Neuronal stem cell (in vitro differentiated cells): ENCODE measurements at regions not wholly inside any gene's neighbourhood (a gene's known extent, or its start where the extent isn't known, plus 50 kb on each side); places are given as distances from the start of the nearest gene placed in this dataset.

Experiments
- DNase-seq: peaks from one replicate; pipeline ENCODE4 v3.0.0-alpha.2; 2013; ENCODE audit warnings: low spot score
- H2AFZ ChIP-seq: one replicate; pipeline ENCODE4 v1.6.1; 2013; ENCODE audit warnings: mild to moderate bottlenecking, low read length, inconsistent platforms
- H2AK5ac ChIP-seq: 2 replicates; pipeline ENCODE4 v1.6.1; 2013; ENCODE audit warnings: low read depth, mild to moderate bottlenecking, inconsistent platforms, low read length, moderate library complexity, mixed read lengths
- H2BK120ac ChIP-seq: 2 replicates; pipeline ENCODE4 v1.6.1; 2013; ENCODE audit warnings: low read depth, mild to moderate bottlenecking, inconsistent platforms, low read length, moderate library complexity, mixed read lengths
- H2BK12ac ChIP-seq: one replicate; pipeline ENCODE4 v1.6.1; 2013; ENCODE audit warnings: low read length, inconsistent platforms
- H2BK15ac ChIP-seq: 2 replicates; pipeline ENCODE4 v1.6.1; 2013; ENCODE audit warnings: mild to moderate bottlenecking, low read length, inconsistent platforms, mixed read lengths
- H2BK5ac ChIP-seq: one replicate; pipeline ENCODE4 v1.6.1; 2013; ENCODE audit warnings: inconsistent platforms, mild to moderate bottlenecking, low read length, moderate library complexity
- H3K14ac ChIP-seq: one replicate; pipeline ENCODE4 v1.6.1; 2013; ENCODE audit warnings: low read length, inconsistent platforms
- H3K18ac ChIP-seq: 2 replicates; pipeline ENCODE4 v1.6.1; 2013; ENCODE audit warnings: low read length, inconsistent platforms
- H3K23ac ChIP-seq: 2 replicates; pipeline ENCODE4 v1.6.1; 2013; ENCODE audit warnings: low read depth, mild to moderate bottlenecking, mixed read lengths, low read length, inconsistent platforms; ENCODE audit not compliant: poor library complexity
- H3K27ac ChIP-seq: replicated peaks from 3 replicates; pipeline ENCODE4 v1.5.1; 2013; ENCODE audit warnings: low read length, inconsistent platforms
- H3K27me3 ChIP-seq, 3 experiments: 2 replicates each; pipeline ENCODE4 v1.6.1; 2013; ENCODE audit warnings: low read length in 3 of 3, mild to moderate bottlenecking in 2 of 3, inconsistent platforms in 1 of 3, low read depth in 1 of 3, mixed read lengths in 1 of 3, moderate library complexity in 1 of 3; ENCODE audit not compliant: control insufficient read depth in 3 of 3, insufficient read depth in 3 of 3
- H3K36me3 ChIP-seq, 2 donors: replicated peaks in 1 of 2; 2 replicates each; pipeline ENCODE4 v1.6.1; 2013; ENCODE audit warnings: low read length in 2 of 2; ENCODE audit not compliant: control insufficient read depth in 2 of 2, insufficient read depth in 2 of 2
- H3K4ac ChIP-seq: 2 replicates; pipeline ENCODE4 v1.6.1; 2013; ENCODE audit warnings: inconsistent platforms, mild to moderate bottlenecking, low read length, moderate library complexity
- H3K4me1 ChIP-seq, 2 donors: 1 replicate in 1 of 2; 2 replicates in 1 of 2; pipeline ENCODE4 v1.6.1; 2013; ENCODE audit warnings: low read length in 2 of 2, low read depth in 1 of 2; ENCODE audit not compliant: control insufficient read depth in 2 of 2, insufficient read depth in 1 of 2
- H3K4me2 ChIP-seq: one replicate; pipeline ENCODE4 v1.6.1; 2013; ENCODE audit warnings: mild to moderate bottlenecking, low read length, inconsistent platforms; ENCODE audit not compliant: insufficient read depth, poor library complexity, severe bottlenecking
- H3K4me3 ChIP-seq, 2 donors: 2 replicates each; pipeline ENCODE4 v1.5.1; 2013; ENCODE audit warnings: low read length in 2 of 2, mild to moderate bottlenecking in 2 of 2, inconsistent platforms in 1 of 2, moderate library complexity in 1 of 2
- H3K79me1 ChIP-seq: one replicate; pipeline ENCODE4 v1.6.1; 2013; ENCODE audit warnings: low read depth, mild to moderate bottlenecking, inconsistent platforms, low read length, moderate library complexity
- H3K9ac ChIP-seq: one replicate; pipeline ENCODE4 v1.6.1; 2013; ENCODE audit warnings: mild to moderate bottlenecking, low read depth, low read length, inconsistent platforms; ENCODE audit not compliant: poor library complexity
- H3K9me3 ChIP-seq, 2 donors: replicated peaks in 1 of 2; 2 replicates each; pipeline versions ENCODE3 to v1.6.1; 2013; ENCODE audit warnings: low read length in 2 of 2, mild to moderate bottlenecking in 2 of 2, inconsistent platforms in 1 of 2, low read depth in 1 of 2, mixed read lengths in 1 of 2, moderate library complexity in 1 of 2; ENCODE audit not compliant: control insufficient read depth in 2 of 2, insufficient read depth in 1 of 2
- H4K8ac ChIP-seq: one replicate; pipeline ENCODE4 v1.6.1; 2013; ENCODE audit warnings: low read depth, mild to moderate bottlenecking, inconsistent platforms, low read length, moderate library complexity
- H4K91ac ChIP-seq: one replicate; pipeline ENCODE4 v1.6.1; 2013; ENCODE audit warnings: low read length, low read depth, mild to moderate bottlenecking, inconsistent platforms; ENCODE audit not compliant: poor library complexity
- WGBS, 2 donors: extraction: QIAGEN DNeasy Blood & Tissue Kit; methylation state at CpG; one replicate each; pipeline ENCODE4 v1.1.7; 2013; ENCODE audit warnings: missing lambda C conversion rate in 2 of 2, mixed read lengths in 1 of 2; ENCODE audit not compliant: insufficient read length in 2 of 2, insufficient replicate concordance in 1 of 2; ENCODE audit errors: extremely low coverage in 2 of 2; 5-methylcytosine and 5-hydroxymethylcytosine counted together

DNA sequence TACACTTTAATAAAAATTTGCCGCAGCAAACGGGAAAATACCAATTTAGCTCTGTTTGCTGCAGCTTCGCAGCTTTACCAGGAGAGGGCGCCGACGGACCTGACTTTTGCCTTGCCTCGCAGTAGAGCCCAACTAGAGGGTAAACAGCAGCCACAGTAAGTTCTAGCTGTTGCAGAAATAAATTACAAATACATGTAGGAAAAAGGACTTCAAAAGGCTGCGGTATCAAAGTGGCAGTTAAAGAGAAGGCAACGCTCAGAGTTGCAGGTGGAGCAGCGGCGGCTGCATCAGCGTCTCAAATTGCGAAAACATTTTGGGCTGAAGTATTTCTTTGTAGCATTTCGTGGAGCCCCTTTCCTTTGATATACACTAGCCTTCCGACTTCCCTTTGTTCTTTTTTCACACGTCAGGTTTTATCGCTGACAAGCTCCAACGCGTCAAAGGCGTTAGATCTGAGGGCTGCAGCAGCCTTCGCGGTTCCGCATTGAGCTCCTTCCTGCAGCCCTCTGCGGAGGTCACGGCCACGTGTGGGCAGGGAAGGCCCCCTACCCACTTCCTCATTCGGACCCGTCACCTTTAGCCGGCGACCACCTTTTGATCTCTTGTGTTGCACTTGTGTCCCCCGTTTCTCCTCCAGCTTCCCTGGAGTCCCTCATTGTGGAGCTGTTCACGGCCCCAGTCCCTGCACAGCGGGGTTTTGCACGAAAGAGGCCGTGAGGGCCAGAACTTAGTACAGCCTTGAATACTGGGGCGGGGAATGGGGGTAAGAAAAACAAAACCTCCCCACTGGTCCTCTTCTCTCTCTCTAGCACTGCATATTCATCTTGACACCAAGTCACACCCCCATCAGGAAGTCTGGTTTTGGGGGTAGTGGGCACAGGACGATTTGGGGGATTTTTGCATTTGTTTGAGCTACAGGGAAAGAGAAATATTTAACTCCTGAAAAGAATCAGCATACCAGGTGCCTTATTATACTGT is 72.8 kb downstream of the S1PR1 start:
- no CpG with 5 or more reads among the region's 37 CpGs for WGBS, 2 donors
- Histone ChIP-seq H3K23ac (no peak overlapping the region), H3K4ac (no peak overlapping the region), H3K9me3 (peaks cover 0 to 4% of the 10 kb centered on the region in 2 donors), H2BK15ac (no peak overlapping the region), H4K91ac (no peak overlapping the region), H4K8ac (no peak overlapping the region), H2BK5ac (no peak overlapping the region), H3K4me2 (peak overlapping the region; percentile 83), H3K18ac (peak overlapping the region; percentile 53), H3K14ac (no peak overlapping the region), H3K9ac (no peak overlapping the region), H3K27ac (no peak overlapping the region), H3K4me1 (peaks cover 3 to 28% of the 10 kb centered on the region in 2 donors), H3K36me3 (no peaks in the 10 kb centered on the region), H2BK12ac (peak overlapping the region; percentile 0), H2BK120ac (no peak overlapping the region), H3K27me3 (no peaks in the 10 kb centered on the region), H3K4me3 (peak overlapping the region; percentile 41 to 72), H2AFZ (peak overlapping the region; percentile 73), H3K79me1 (no peaks in the 10 kb centered on the region), H2AK5ac (no peak overlapping the region)
- DNase-seq, result peak; percentile 46

DNA sequence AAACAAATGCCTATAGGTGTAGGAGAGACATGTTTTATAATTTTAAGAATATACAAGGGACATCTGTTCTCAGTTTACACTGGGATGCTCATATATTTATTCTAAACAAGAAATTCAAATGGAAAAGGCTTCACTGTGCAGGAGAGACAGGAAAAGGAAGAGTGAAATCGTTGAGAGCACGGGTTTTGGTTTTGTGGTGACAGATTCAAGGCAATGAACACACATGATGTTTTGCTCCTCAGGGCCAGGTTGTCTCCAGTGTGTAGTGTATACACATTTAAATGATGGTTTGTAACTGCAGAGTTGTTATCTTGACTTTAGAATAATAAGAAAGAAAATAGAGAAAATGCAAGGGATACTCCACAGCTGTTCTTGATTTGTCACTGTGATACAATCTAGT is 73.7 kb downstream of the S1PR1 start:
- no peak overlapping the region for H3K14ac ChIP-seq
- H3K79me1 ChIP-seq, result no peaks in the 10 kb centered on the region
- H3K4me1 ChIP-seq, result peaks cover 3 to 30% of the 10 kb centered on the region in 2 donors
- no peak overlapping the region for H3K9ac ChIP-seq
- H2AK5ac ChIP-seq, result no peak overlapping the region
- no peak overlapping the region for H3K23ac ChIP-seq
- H3K9me3 ChIP-seq, result peaks cover 0 to 2% of the 10 kb centered on the region in 2 donors
- no peak overlapping the region for H3K4ac ChIP-seq
- H3K4me2 ChIP-seq, result no peak overlapping the region
- H4K8ac ChIP-seq, result no peak overlapping the region
- H3K4me3 ChIP-seq, result no peak overlapping the region
- H3K27me3 ChIP-seq, result no peaks in the 10 kb centered on the region
- H4K91ac ChIP-seq, result no peak overlapping the region
- H3K36me3 ChIP-seq, result no peaks in the 10 kb centered on the region
- WGBS, 2 donors, result no CpG with 5 or more reads among the region's 2 CpGs
- no peak overlapping the region for H2BK15ac ChIP-seq
- no peak overlapping the region for H3K18ac ChIP-seq
- no peak overlapping the region for H2BK12ac ChIP-seq
- DNase-seq, result no peak
- H2BK5ac ChIP-seq, result no peak overlapping the region
- no peak overlapping the region for H2AFZ ChIP-seq
- no peak overlapping the region for H3K27ac ChIP-seq
- H2BK120ac ChIP-seq, result no peak overlapping the region

- Histone ChIP-seq H3K9me3 (no peaks in the 10 kb centered on the region), H2BK120ac (no peak overlapping the region), H2BK12ac (no peak overlapping the region), H2BK5ac (no peak overlapping the region), H3K27ac (no peak overlapping the region), H3K4me3 (no peak overlapping the region), H3K79me1 (no peaks in the 10 kb centered on the region), H3K36me3 (no peaks in the 10 kb centered on the region), H3K14ac (no peak overlapping the region), H3K4me1 (peaks cover 10 to 38% of the 10 kb centered on the region in 2 donors), H4K91ac (no peak overlapping the region), H3K4me2 (no peak overlapping the region), H3K18ac (no peak overlapping the region), H2BK15ac (no peak overlapping the region), H3K9ac (no peak overlapping the region), H2AK5ac (no peak overlapping the region), H2AFZ (no peak overlapping the region), H4K8ac (no peak overlapping the region), H3K23ac (no peak overlapping the region), H3K4ac (no peak overlapping the region), H3K27me3 (no peaks in the 10 kb centered on the region)
- DNase-seq, result no peak
- no CpG with 5 or more reads among the region's 4 CpGs for WGBS, 2 donors
Observed at GRCh38 chr1:101311146-101311920, 74.5 kb downstream of the S1PR1 start.

DNA sequence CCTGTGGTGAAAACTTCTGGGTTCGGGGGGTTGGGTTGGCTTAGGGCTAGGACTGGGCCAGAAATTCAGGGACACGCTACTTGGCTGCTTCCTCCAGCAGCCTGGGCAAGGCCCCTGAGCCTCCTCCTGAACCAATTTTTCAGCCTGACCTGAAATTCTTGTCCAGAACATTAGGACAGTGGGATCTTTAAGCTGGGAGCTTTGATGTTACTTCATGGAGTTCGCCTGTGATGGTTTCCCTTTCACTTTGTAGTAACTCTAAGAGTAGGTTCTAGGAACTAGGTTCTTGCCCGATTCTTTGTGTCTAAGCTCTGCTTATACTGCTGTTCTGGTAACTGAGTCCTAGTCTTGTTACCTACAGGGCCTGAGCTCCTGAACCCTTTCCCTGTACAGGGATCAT is 75.3 kb downstream of the S1PR1 start:
- Histone ChIP-seq H3K18ac (no peak overlapping the region), H3K23ac (no peak overlapping the region), H3K79me1 (no peaks in the 10 kb centered on the region), H2AK5ac (no peak overlapping the region), H3K36me3 (no peaks in the 10 kb centered on the region), H3K4me1 (peaks cover 10 to 44% of the 10 kb centered on the region in 2 donors), H3K9ac (no peak overlapping the region), H3K4ac (no peak overlapping the region), H3K14ac (no peak overlapping the region), H3K4me3 (no peak overlapping the region), H4K91ac (no peak overlapping the region), H3K4me2 (no peak overlapping the region), H2BK15ac (no peak overlapping the region), H2BK5ac (no peak overlapping the region), H2BK120ac (no peak overlapping the region), H4K8ac (no peak overlapping the region), H3K9me3 (no peaks in the 10 kb centered on the region), H3K27ac (no peak overlapping the region), H2AFZ (no peak overlapping the region), H3K27me3 (no peaks in the 10 kb centered on the region), H2BK12ac (no peak overlapping the region)
- no CpG with 5 or more reads among the region's 4 CpGs for WGBS, 2 donors
- DNase-seq, result no peak
